ENCODE measurements at regions not wholly inside any gene's neighbourhood (a gene's known extent, or its start where the extent isn't known, plus 50 kb on each side); places are given as distances from the start of the nearest gene placed in this dataset.
"Not testable (repeated sequence)": the region's sequence is repeated elsewhere in the genome, so short reads cannot be mapped to it uniquely, and the experiment has no call there.

- DNase-seq: peak; percentile 63
Measured at GRCh38 chr5:126002222-126002897, 420.8 kb upstream of the GRAMD2B start.

- DNase-seq: no peak
Measured at GRCh38 chr5:126003309-126003708, 419.9 kb upstream of the GRAMD2B start.

- DNase-seq: peak; percentile 25
Measured at GRCh38 chr5:126004636-126005035, 418.6 kb upstream of the GRAMD2B start.

- DNase-seq: no peak
Measured at GRCh38 chr5:126007841-126008240, 415.4 kb upstream of the GRAMD2B start.

GRCh38 chr5:126009566-126009965 is 413.6 kb upstream of the GRAMD2B start:
- no peak for DNase-seq

GRCh38 chr5:126011526-126011925 is 411.7 kb upstream of the GRAMD2B start:
- not testable (repeated sequence) for DNase-seq

GRCh38 chr5:126014676-126015075 is 408.5 kb upstream of the GRAMD2B start:
- DNase-seq: no peak

- DNase-seq: peak; percentile 34
Measured at GRCh38 chr5:126015235-126016181, 407.7 kb upstream of the GRAMD2B start.

- DNase-seq: peak; percentile 60
Measured at GRCh38 chr5:126016256-126016655, 407.0 kb upstream of the GRAMD2B start.

- no peak for DNase-seq
Measured at GRCh38 chr5:126017096-126017495, 406.1 kb upstream of the GRAMD2B start.

- no peak for DNase-seq
Measured at GRCh38 chr5:126020770-126021169, 402.4 kb upstream of the GRAMD2B start.

- DNase-seq: no peak
Measured at GRCh38 chr5:126023994-126024441, 399.2 kb upstream of the GRAMD2B start.

- no peak for DNase-seq
Measured at GRCh38 chr5:126027149-126027548, 396.1 kb upstream of the GRAMD2B start.

GRCh38 chr5:126027652-126028051 is 395.6 kb upstream of the GRAMD2B start:
- DNase-seq: no peak

- no peak for DNase-seq
Measured at GRCh38 chr5:126028336-126028735, 394.9 kb upstream of the GRAMD2B start.

GRCh38 chr5:126029282-126029681 is 393.9 kb upstream of the GRAMD2B start:
- not testable (repeated sequence) for DNase-seq

GRCh38 chr5:126030698-126031097 is 392.5 kb upstream of the GRAMD2B start:
- no peak for DNase-seq

- no peak for DNase-seq
Measured at GRCh38 chr5:126031989-126032716, 391.1 kb upstream of the GRAMD2B start.

GRCh38 chr5:126043688-126044087 is 379.5 kb upstream of the GRAMD2B start:
- DNase-seq: no peak

GRCh38 chr5:126044111-126044668 is 379.0 kb upstream of the GRAMD2B start:
- peak; percentile 66 for DNase-seq

GRCh38 chr5:126044931-126045565 is 378.2 kb upstream of the GRAMD2B start:
- no peak for DNase-seq

- DNase-seq: no peak
Measured at GRCh38 chr5:126046318-126046717, 376.9 kb upstream of the GRAMD2B start.
